GM19397 (cell line): ENCODE measurements at regions not wholly inside any gene's neighbourhood (a gene's known extent, or its start where the extent isn't known, plus 50 kb on each side); places are given as distances from the start of the nearest gene placed in this dataset.
"Not testable (repeated sequence)": the region's sequence is repeated elsewhere in the genome, so short reads cannot be mapped to it uniquely, and the experiment has no call there.

Experiments used
- ATAC-seq: cut with Tn5 transposase; IDR thresholded peaks from one replicate; pipeline ENCODE4 v1.9.1; 2021; ENCODE audit warnings: mild to moderate bottlenecking, moderate library complexity; ENCODE audit not compliant: unreplicated experiment

GRCh38 chr2:44051593-44052347 is 56.0 kb upstream of the LRPPRC start:
- no peak for ATAC-seq

GRCh38 chr2:44052584-44052983 is 56.8 kb upstream of the LRPPRC start:
- ATAC-seq, result no peak

- no peak for ATAC-seq
Measured at GRCh38 chr2:44053052-44053451, 57.3 kb upstream of the LRPPRC start.

- no peak for ATAC-seq
Measured at GRCh38 chr2:44053456-44053855, 57.7 kb upstream of the LRPPRC start.

GRCh38 chr2:44055229-44055628 is 59.4 kb upstream of the LRPPRC start:
- ATAC-seq, result no peak

GRCh38 chr2:44055664-44056063 is 59.9 kb upstream of the LRPPRC start:
- no peak for ATAC-seq

GRCh38 chr2:44056947-44057346 is 61.2 kb upstream of the LRPPRC start:
- ATAC-seq, result no peak

GRCh38 chr2:44060286-44060685 is 64.5 kb upstream of the LRPPRC start:
- ATAC-seq, result not testable (repeated sequence)

GRCh38 chr2:44060990-44061389 is 65.2 kb upstream of the LRPPRC start:
- ATAC-seq, result no peak

GRCh38 chr2:44061469-44061868 is 65.7 kb upstream of the LRPPRC start:
- no peak for ATAC-seq

- ATAC-seq, result no peak
Measured at GRCh38 chr2:44061876-44062275, 66.1 kb upstream of the LRPPRC start.

- no peak for ATAC-seq
Measured at GRCh38 chr2:44063033-44063432, 67.2 kb upstream of the LRPPRC start.

- ATAC-seq, result not testable (repeated sequence)
Measured at GRCh38 chr2:44064281-44064680, 68.5 kb upstream of the LRPPRC start.

- ATAC-seq, result not testable (repeated sequence)
Measured at GRCh38 chr2:44067012-44067790, 71.4 kb upstream of the LRPPRC start.

- ATAC-seq, result not testable (repeated sequence)
Measured at GRCh38 chr2:44067791-44068181, 72.0 kb upstream of the LRPPRC start.

- ATAC-seq, result no peak
Measured at GRCh38 chr2:44071454-44072046, 75.8 kb upstream of the LRPPRC start.

GRCh38 chr2:44073667-44074066 is 77.9 kb upstream of the LRPPRC start:
- not testable (repeated sequence) for ATAC-seq

- not testable (repeated sequence) for ATAC-seq
Measured at GRCh38 chr2:44074795-44075194, 79.0 kb upstream of the LRPPRC start.

GRCh38 chr2:44075541-44075940 is 79.8 kb upstream of the LRPPRC start:
- ATAC-seq, result no peak

GRCh38 chr2:44077942-44078511 is 82.2 kb upstream of the LRPPRC start:
- ATAC-seq, result no peak

GRCh38 chr2:44079686-44080085 is 83.9 kb upstream of the LRPPRC start:
- no peak for ATAC-seq
